ENCODE measurements at regions not wholly inside any gene's neighbourhood (a gene's known extent, or its start where the extent isn't known, plus 50 kb on each side); places are given as distances from the start of the nearest gene placed in this dataset.

GRCh38 chr4:152234571-152234970 lies 301.3 kb downstream of the FBXW7 start:
- no peak for DNase-seq

GRCh38 chr4:152232271-152232670 lies 303.6 kb downstream of the FBXW7 start:
- no peak for DNase-seq

GRCh38 chr4:152229782-152230289 lies 306.1 kb downstream of the FBXW7 start:
- no peak for DNase-seq

- no peak for DNase-seq
Measured at GRCh38 chr4:152225680-152226079, 310.2 kb downstream of the FBXW7 start.

DNA sequence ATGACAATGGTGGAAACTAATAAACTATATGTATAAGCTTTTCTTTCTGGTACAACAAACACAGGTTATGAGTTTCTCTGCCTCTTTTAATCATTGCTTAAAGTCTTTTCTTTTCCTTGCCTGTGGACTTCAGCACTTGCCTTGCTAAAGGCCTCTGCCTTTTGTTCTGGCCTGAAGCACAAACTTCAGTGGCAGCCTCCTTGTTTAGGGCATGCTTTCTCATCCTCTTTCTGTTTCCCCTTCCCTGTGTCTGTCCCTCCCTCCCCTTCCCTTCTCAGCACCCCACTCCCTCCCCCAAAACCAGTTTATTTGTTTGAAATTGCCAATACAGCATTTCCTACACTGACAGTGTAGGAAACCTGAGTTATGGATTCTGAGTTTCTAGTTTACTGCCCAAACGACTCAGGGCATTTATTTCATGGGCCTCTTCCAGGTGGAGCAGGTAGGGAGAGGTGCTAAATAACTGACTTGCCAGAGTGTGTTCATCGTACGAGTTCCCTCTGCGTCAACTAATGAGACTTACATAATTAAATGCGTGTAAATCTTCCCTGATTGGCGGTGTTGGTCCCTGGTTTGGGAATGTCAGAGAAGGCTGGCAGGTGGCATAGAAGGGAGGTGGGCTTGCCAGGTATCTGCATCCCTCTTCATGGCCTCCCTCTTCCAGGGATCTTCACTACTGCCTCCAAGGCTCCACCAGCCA lies 311.0 kb downstream of the FBXW7 start:
- no peak for DNase-seq

GRCh38 chr4:152224223-152224622 lies 311.7 kb downstream of the FBXW7 start:
- DNase-seq = no peak

DNA sequence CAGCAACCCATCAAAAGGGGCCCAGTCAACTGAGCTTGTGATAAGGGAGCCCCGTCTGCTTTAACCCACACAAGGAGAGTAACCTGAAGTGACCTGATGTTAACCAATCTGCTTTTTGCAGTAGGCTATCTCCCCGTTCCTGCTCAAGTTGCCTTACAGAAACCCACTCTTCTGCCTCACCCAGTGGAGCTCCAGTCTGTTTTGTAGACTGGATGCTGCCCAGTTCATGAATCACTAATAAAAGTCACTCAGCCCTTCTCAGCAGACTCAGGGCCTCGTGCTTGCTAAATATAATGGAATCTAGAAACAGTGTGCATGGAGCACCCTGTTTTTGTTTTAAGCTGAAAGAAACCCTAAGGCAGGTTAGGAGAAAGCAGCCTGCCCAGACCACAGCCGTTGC lies 312.3 kb downstream of the FBXW7 start:
- DNase-seq = no peak

- DNase-seq = no peak
Measured at GRCh38 chr4:152221816-152222516, 313.9 kb downstream of the FBXW7 start.

DNA sequence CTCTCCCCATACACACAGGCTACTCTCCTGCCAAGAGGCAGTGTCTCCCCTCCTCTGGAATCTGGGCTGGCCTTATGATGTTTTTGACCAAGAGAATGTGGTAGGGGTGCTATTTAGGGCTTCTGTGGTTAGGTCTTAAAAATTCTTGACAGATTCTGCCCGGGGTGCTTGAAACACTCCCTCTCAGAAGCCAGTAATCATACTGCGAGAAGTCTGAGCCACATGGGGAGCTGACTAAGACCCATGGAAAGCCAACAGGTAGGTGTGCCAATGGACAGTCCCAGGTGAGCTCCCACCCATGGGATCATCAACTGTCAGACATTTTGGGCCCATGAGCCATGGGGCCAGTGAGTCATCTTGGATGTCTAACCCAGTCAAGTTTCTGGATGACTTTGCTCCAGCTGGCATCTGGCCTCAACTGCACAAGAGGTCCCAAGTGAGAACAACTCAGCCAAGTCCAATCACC lies 315.7 kb downstream of the FBXW7 start:
- DNase-seq = no peak

GRCh38 chr4:152218576-152218975 lies 317.3 kb downstream of the FBXW7 start:
- DNase-seq = no peak

- DNase-seq = no peak
Measured at GRCh38 chr4:152217896-152218295, 318.0 kb downstream of the FBXW7 start.

- DNase-seq = no peak
Measured at GRCh38 chr4:152211936-152212653, 323.8 kb downstream of the FBXW7 start.

GRCh38 chr4:152209772-152210493 lies 326.0 kb downstream of the FBXW7 start:
- no peak for DNase-seq

DNA sequence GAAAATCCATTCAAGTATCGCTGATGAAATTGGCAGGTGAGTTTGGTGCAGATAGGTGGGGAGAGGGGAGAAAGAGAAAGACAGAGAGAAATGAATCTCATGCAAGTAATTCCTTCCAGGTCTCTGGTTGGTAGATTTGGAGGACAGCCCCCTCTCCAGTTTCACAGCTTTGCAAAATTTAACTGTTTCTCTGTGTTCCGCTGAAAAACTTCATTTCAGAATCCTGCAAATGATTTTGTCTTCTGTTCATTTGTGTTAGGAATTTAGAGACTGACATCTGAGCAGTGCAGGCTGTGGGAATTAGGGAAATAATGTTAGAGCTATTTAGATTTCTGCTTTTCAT lies 328.5 kb downstream of the FBXW7 start:
- no peak for DNase-seq

DNA sequence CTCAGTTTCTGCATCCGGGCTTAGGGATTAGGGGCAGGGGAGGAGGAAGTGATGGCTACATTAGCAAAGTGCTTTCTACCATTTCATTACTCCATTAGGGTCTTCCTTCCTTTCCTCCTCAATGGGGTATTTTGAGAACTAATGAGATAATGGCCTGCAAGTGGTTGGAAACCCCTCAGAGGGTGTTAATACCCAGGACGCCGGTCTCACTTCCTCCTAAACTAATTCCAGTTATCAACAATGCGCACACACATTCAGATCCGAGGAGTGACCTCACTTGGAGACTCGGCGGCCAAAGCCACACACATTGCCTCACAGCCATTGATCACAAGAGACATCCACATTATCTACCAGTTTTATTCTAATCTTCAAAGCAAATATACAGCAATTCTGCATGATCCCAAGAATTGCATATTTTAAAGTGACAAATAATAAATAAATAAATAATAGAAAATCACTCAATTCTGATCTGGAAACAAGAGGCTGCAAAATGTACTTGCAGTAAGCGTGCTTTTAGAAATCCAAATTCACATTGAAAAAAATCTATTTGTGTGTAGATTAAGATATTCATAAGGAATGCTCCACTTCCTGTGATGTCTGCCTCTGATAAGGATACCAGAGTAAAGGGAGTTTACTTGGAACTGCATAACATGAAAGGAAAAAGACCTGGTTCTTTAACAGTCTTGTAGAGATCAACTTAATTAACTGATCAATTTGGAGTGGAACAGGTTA lies 329.1 kb downstream of the FBXW7 start:
- no peak for DNase-seq

DNA sequence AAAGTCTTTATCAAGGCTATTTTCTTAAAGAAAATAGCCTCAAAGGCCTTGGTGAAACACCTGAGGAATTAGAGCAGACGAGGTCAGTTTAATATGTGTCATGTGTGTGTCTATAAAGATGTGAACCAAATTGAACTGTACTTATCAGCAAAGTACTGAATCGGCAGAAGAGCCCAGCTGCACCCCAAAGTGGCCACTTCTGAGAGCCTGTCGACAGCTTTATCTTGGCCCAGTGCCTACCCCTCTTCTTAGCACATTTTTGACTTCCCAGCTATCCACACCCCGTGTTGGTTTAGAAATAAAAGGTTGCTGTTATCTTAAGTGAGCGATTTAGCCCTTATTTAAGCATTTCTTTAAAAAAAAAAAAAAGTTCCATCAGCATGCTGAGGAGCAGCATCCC lies 329.7 kb downstream of the FBXW7 start:
- no peak for DNase-seq

DNA sequence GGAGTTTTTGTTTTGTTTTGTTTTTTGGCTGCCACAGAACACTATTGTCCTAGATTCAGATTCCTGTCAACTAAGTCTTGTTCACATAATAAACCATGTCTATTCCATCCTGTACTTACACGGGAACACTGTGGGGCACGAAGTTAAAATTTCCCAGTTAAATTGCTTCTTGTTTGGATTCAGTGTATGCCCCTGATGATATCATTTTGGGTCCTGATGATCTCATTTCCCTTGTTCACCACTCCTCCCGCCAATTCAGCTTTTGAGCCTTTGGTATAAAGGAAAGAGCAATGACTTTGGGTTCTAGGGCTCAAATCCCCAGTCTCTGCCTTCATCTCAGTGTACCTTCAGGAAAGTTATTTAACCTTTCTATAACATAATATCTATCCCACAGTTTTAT lies 333.5 kb downstream of the FBXW7 start:
- DNase-seq = no peak

DNA sequence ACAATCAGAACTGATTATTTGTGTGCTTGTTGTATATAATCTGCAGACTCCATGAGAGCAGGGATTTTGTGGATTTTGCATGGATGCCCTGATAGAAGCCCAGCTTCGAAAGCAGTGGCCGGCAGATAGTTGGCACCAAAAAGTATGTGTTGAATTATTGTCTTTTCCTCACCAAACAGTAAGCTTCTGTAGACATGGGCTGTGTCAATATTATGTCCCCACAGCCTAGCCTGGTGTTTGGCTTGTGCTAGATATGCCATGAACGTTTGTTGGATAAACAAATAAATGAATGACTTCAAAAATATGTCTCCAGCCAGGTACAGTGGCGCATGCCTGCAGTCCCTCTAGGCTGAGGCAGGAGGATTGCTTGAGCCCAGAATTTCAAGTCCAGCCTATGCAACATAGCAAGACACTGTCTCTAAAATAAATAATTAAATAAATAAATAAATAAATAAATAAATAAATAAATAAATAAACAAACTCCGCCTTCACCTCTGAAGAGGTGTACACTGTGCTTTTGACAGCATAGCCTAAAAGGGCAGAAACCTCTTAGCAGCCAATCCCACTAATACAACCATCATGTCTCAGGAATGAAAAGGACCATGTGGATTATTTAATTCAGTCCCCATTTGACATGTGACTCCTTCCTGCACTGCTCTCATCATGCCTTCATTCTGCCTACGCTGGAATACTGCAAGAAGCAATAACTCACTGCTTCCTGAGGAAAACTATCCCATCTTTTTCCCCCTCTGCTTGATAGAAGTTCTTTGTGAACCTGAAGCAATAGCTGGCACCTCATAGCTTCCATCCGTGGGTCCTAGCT lies 335.2 kb downstream of the FBXW7 start:
- DNase-seq = no peak

GRCh38 chr4:152197211-152197610 lies 338.7 kb downstream of the FBXW7 start:
- no peak for DNase-seq

- DNase-seq = no peak
Measured at GRCh38 chr4:152195888-152196287, 340.0 kb downstream of the FBXW7 start.

GRCh38 chr4:152193059-152193458 lies 342.8 kb downstream of the FBXW7 start:
- no peak for DNase-seq

DNA sequence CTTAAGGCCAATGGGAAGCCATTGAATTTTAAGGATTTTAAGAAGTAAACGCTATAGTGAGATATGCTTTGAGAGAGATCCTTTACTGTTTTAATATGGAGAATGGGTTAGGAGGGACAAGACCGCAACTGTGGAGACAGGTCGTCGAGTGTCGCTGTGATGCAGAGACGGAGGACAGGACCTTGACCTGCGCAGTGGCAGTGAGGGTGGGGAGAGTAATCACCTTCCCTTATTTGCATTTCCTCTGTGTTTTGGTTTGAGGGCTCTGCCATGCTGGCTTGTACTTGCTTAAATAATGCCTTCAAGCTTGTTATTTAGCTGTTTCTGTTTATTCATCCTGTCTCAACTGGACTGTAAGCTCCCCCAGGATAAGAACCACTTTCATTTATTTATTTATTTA lies 345.0 kb downstream of the FBXW7 start:
- no peak for DNase-seq
